ENCODE measurements at regions not wholly inside any gene's neighbourhood (a gene's known extent, or its start where the extent isn't known, plus 50 kb on each side); places are given as distances from the start of the nearest gene placed in this dataset.

- TF ChIP-seq CTCF (conservative IDR thresholded peaks at IDR 0.05; ENCODE audit: low read length) = no peak
- no peak for TF ChIP-seq EZH2phosphoT487 (IDR thresholded peaks at IDR 0.05; ENCODE audit: borderline replicate concordance, low read depth, low read length)
- DNase-seq (ENCODE audit: low spot score) = no peak
- Histone ChIP-seq H3K79me2 (ENCODE audit: insufficient read depth, low read depth, low read length) (no peaks in the 10 kb centered on the region), H3K4me1 (ENCODE audit: insufficient read depth, low read length, poor library complexity, severe bottlenecking) (no peaks in the 10 kb centered on the region), H3K36me3 (ENCODE audit: insufficient read depth, low read length) (no peaks in the 10 kb centered on the region), H3K27ac (ENCODE audit: low read depth, low read length, poor library complexity, severe bottlenecking) (no peak overlapping the region), H3K4me2 (ENCODE audit: low read length) (no peak overlapping the region), H3K4me3 (ENCODE audit: low read depth, low read length, poor library complexity, severe bottlenecking) (no peak overlapping the region), H4K20me1 (ENCODE audit: insufficient read depth, low read length) (no peaks in the 10 kb centered on the region), H3K9me3 (ENCODE audit: low read length) (no peaks in the 10 kb centered on the region), H2AFZ (ENCODE audit: low read length) (no peak overlapping the region), H3K9me2 (ENCODE audit: insufficient read depth, low read length) (no peaks in the 10 kb centered on the region)
- no TSS peak for BruUV-seq (replicated peaks)
- ChIA-PET CTCF (ENCODE audit: unreplicated experiment) (no interaction called here), POLR2A (no interaction called here)
- intact Hi-C loops (cut with micrococcal nuclease; ENCODE audit: unreplicated experiment) = no loop called here
Measured at GRCh38 chr1:56069824-56070223, 509.5 kb downstream of the PLPP3 start.

GRCh38 chr1:56068908-56069307 is 510.5 kb downstream of the PLPP3 start:
- Histone ChIP-seq H3K4me2 (ENCODE audit: low read length) (no peak overlapping the region), H3K9me2 (ENCODE audit: insufficient read depth, low read length) (no peaks in the 10 kb centered on the region), H4K20me1 (ENCODE audit: insufficient read depth, low read length) (no peaks in the 10 kb centered on the region), H3K9me3 (ENCODE audit: low read length) (no peaks in the 10 kb centered on the region), H3K79me2 (ENCODE audit: insufficient read depth, low read depth, low read length) (no peaks in the 10 kb centered on the region), H3K4me1 (ENCODE audit: insufficient read depth, low read length, poor library complexity, severe bottlenecking) (no peaks in the 10 kb centered on the region), H2AFZ (ENCODE audit: low read length) (no peak overlapping the region), H3K27ac (ENCODE audit: low read depth, low read length, poor library complexity, severe bottlenecking) (no peak overlapping the region), H3K36me3 (ENCODE audit: insufficient read depth, low read length) (no peaks in the 10 kb centered on the region), H3K4me3 (ENCODE audit: low read depth, low read length, poor library complexity, severe bottlenecking) (no peak overlapping the region)
- no peak for TF ChIP-seq EZH2phosphoT487 (IDR thresholded peaks at IDR 0.05; ENCODE audit: borderline replicate concordance, low read depth, low read length)
- no peak for TF ChIP-seq CTCF (conservative IDR thresholded peaks at IDR 0.05; ENCODE audit: low read length)
- intact Hi-C loops (cut with micrococcal nuclease; ENCODE audit: unreplicated experiment) = no loop called here
- POLR2A ChIA-PET = no interaction called here
- CTCF ChIA-PET (ENCODE audit: unreplicated experiment) = no interaction called here
- BruUV-seq (replicated peaks) = no TSS peak
- DNase-seq (ENCODE audit: low spot score) = no peak

GRCh38 chr1:56068210-56068609 is 511.2 kb downstream of the PLPP3 start:
- no peaks in the 10 kb centered on the region for H3K9me3 ChIP-seq (ENCODE audit: low read length)
- no peaks in the 10 kb centered on the region for H3K79me2 ChIP-seq (ENCODE audit: insufficient read depth, low read depth, low read length)
- H4K20me1 ChIP-seq (ENCODE audit: insufficient read depth, low read length) = no peaks in the 10 kb centered on the region
- H2AFZ ChIP-seq (ENCODE audit: low read length) = no peak overlapping the region
- TF ChIP-seq CTCF (conservative IDR thresholded peaks at IDR 0.05; ENCODE audit: low read length) (no peak), EZH2phosphoT487 (IDR thresholded peaks at IDR 0.05; ENCODE audit: borderline replicate concordance, low read depth, low read length) (no peak)
- no TSS peak for BruUV-seq (replicated peaks)
- H3K4me1 ChIP-seq (ENCODE audit: insufficient read depth, low read length, poor library complexity, severe bottlenecking) = no peaks in the 10 kb centered on the region
- H3K36me3 ChIP-seq (ENCODE audit: insufficient read depth, low read length) = no peaks in the 10 kb centered on the region
- DNase-seq (ENCODE audit: low spot score) = no peak
- no peak overlapping the region for H3K27ac ChIP-seq (ENCODE audit: low read depth, low read length, poor library complexity, severe bottlenecking)
- intact Hi-C loops (cut with micrococcal nuclease; ENCODE audit: unreplicated experiment) = no loop called here
- no peaks in the 10 kb centered on the region for H3K9me2 ChIP-seq (ENCODE audit: insufficient read depth, low read length)
- ChIA-PET CTCF (ENCODE audit: unreplicated experiment) (no interaction called here), POLR2A (no interaction called here)
- no peak overlapping the region for H3K4me2 ChIP-seq (ENCODE audit: low read length)
- H3K4me3 ChIP-seq (ENCODE audit: low read depth, low read length, poor library complexity, severe bottlenecking) = no peak overlapping the region
